SK-N-MC (cell line): ENCODE measurements at regions not wholly inside any gene's neighbourhood (a gene's known extent, or its start where the extent isn't known, plus 50 kb on each side); places are given as distances from the start of the nearest gene placed in this dataset.
"Not testable (repeated sequence)": the region's sequence is repeated elsewhere in the genome, so short reads cannot be mapped to it uniquely, and the experiment has no call there.

Experiments
- EZH2 ChIP-seq: fragments of 200-600 bp; sonication (generic); IDR thresholded peaks from one replicate; pipeline ENCODE4 v1.6.1; 2017; ENCODE audit warnings: antibody characterized with exemption
- POLR2AphosphoS5 ChIP-seq: IDR thresholded peaks from 2 replicates; pipeline ENCODE4 v1.6.1; 2012; ENCODE audit warnings: mild to moderate bottlenecking, low read depth, low read length, borderline replicate concordance

- TF ChIP-seq EZH2, POLR2AphosphoS5: not testable (repeated sequence)
Measured at GRCh38 chr1:120273363-120273762, 97.0 kb upstream of the SEC22B start.
